Prostate gland (tissue), 2 donors: ENCODE measurements at regions not wholly inside any gene's neighbourhood (a gene's known extent, or its start where the extent isn't known, plus 50 kb on each side); places are given as distances from the start of the nearest gene placed in this dataset.

ENCODE experiments used
- POLR2AphosphoS5 ChIP-seq: sonication (generic); formaldehyde crosslinking; IDR thresholded peaks from one replicate; pipeline ENCODE4 v1.6.1; 2017; ENCODE audit warnings: antibody characterized with exemption
- TF ChIP-seq, protein P1 (sequence below), 4 experiments: fragments of 200-600 bp in 2 of 4; fragments of 450-650 bp in 2 of 4; sonication (generic) in 2 of 4; IDR thresholded peaks; 1 replicate in 3 of 4; 2 replicates in 1 of 4; pipeline ENCODE4 v1.5.1; 2016 to 2019; ENCODE audit warnings: antibody characterized with exemption in 4 of 4, mild to moderate bottlenecking in 2 of 4, moderate library complexity in 2 of 4

DNA sequence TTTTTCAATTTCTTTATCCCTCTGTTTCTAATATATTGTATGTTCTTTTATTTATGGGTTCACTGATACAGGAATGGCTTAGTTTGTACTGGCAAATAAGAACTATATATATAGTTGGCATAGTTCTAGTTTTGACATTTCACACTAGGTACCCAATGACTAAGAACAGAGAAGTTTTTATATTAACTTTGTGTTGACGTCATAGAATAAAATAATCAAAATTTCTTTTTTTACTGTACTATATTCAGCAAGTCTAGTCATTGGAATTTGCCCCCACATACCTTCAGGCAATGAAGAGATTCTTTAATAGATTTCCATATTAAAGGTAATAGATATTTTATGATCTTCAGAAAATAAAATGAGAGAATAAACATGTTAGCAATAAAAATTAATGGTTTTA, 713.2 kb downstream of the NOVA1 start:
- TF ChIP-seq, protein P1, sequence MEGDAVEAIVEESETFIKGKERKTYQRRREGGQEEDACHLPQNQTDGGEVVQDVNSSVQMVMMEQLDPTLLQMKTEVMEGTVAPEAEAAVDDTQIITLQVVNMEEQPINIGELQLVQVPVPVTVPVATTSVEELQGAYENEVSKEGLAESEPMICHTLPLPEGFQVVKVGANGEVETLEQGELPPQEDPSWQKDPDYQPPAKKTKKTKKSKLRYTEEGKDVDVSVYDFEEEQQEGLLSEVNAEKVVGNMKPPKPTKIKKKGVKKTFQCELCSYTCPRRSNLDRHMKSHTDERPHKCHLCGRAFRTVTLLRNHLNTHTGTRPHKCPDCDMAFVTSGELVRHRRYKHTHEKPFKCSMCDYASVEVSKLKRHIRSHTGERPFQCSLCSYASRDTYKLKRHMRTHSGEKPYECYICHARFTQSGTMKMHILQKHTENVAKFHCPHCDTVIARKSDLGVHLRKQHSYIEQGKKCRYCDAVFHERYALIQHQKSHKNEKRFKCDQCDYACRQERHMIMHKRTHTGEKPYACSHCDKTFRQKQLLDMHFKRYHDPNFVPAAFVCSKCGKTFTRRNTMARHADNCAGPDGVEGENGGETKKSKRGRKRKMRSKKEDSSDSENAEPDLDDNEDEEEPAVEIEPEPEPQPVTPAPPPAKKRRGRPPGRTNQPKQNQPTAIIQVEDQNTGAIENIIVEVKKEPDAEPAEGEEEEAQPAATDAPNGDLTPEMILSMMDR (IDR thresholded peaks at IDR 0.05): no peak
- TF ChIP-seq POLR2AphosphoS5: no peak
